ENCODE measurements at regions not wholly inside any gene's neighbourhood (a gene's known extent, or its start where the extent isn't known, plus 50 kb on each side); places are given as distances from the start of the nearest gene placed in this dataset.

DNA sequence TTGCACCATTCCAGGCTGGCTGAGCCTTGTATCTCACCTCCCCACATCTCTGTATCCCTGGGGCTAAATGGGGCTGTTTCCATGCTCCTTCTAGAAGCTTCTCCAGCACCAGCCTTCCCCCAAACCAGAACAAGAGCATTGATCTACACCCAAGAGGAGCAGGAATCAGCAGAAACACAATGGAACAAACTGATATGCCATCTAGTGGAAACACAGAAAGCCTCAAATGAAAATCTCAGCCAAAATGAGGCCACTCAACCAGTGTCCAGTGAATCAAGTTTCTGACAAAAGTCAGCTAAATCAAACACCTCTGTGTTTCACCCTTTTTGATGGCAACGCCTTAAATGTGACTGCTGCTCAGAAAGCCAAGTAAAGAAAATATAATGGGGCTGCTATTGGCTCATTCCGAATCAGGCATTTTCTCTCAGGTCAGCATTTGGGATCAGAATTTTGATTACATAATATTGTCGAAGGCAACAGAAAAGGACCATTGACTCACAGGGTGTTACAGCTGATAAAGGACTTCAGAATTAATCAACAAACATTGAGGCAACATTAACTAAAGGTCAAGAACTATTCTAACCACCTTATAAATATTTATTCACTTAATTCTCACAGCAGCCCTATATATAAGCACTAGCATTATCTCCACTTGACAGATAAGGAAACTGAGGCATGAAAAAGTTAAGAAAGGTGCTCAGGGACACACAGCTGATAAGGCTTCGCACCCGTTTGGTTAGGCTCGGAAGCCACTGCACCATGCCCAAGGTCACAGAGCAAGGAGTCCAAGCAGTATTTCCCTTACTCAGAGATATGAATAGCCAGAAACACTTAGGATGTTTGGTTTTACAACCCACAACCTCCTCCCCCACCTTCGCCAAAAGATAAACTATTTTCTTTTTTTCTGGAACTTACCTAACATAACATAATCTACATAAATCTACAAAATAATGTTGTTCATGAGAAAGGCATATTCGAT is 85.8 kb upstream of the KCNJ15 start:
- no peaks in the 10 kb centered on the region for H3K9me3 Mint-ChIP-seq
- H3K4me3 Mint-ChIP-seq = no peak overlapping the region
- no peaks in the 10 kb centered on the region for H3K4me1 Mint-ChIP-seq
- H3K27me3 Mint-ChIP-seq = peaks cover 3% of the 10 kb centered on the region
- DNase-seq = no peak
- no peak for ATAC-seq
- H3K27ac Mint-ChIP-seq = no peak overlapping the region
- no peaks in the 10 kb centered on the region for H3K36me3 Mint-ChIP-seq (ENCODE audit: low read depth)

DNA sequence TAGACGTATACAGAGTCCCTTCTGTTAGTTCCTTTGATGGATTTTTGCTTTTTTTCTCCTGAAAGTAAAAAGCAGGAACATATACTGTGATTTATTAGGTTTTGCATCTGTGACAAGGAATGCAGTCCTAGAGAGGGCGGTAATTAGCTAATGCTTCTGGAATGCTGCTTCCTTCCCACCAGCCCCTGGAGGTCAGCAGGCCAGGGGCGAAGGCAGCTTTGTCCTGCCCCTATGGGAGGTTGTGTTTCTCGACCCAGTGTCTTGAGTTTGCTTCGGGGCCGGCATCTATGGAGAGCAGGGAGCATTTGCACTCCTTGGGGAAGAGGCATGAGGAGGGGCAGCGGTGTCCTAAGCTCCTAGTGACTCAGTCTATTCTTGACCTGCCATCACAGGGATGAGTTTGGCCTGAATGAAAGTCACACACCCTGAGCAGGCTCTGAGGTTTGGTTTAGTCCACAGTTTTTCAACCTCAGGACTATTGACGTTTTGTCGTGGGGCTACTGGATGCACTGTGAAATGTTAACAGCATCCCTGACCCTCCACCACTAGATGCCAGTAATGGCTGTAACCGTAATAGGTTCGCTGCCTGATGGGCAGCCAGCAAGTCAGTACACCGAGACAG is 85.0 kb upstream of the KCNJ15 start:
- Mint-ChIP-seq H3K27me3 (peaks cover 3% of the 10 kb centered on the region), H3K4me3 (no peak overlapping the region), H3K27ac (no peak overlapping the region), H3K9me3 (no peaks in the 10 kb centered on the region), H3K4me1 (no peaks in the 10 kb centered on the region), H3K36me3 (ENCODE audit: low read depth) (no peaks in the 10 kb centered on the region)
- DNase-seq (no peak), ATAC-seq (no peak)

DNA sequence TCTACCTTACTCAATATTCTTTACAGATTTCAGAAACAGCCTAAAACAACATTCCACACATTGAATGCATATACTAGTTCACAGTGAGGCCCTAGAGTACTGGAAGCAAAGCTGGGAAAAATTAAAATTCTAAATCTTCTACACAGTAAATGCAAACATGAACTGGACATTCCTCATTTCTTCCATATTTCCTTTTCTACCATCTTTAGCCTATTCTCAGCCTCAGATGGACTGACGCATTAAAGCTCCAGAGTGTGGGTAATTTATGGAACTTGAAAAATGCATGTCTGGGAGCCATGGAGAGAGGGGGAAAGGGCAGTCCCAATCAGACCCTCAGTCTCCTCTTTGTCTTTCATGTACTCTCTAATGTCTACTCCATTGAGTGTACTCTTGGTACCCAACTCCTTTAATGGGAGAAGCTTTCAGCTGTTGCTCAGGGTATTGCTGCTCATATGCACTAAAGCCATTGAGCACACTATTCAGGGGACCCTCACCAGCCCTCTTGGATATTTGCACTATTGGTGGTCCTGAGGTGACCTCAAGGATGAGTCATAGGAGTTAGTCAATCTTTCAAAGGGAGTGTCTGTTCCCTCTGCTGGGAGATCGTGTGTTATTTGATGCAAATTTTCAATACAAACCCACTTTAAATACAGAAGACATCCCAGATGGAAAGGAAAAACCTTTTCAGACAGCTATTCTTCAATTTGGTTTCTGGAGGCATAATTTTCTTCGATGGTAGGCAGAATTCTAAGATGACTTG is 83.3 kb upstream of the KCNJ15 start:
- DNase-seq (no peak), ATAC-seq (no peak)
- H3K36me3 Mint-ChIP-seq (ENCODE audit: low read depth) = no peaks in the 10 kb centered on the region
- peaks cover 3% of the 10 kb centered on the region for H3K27me3 Mint-ChIP-seq
- no peaks in the 10 kb centered on the region for H3K9me3 Mint-ChIP-seq
- no peaks in the 10 kb centered on the region for H3K4me1 Mint-ChIP-seq
- H3K27ac Mint-ChIP-seq = no peak overlapping the region
- no peak overlapping the region for H3K4me3 Mint-ChIP-seq

DNA sequence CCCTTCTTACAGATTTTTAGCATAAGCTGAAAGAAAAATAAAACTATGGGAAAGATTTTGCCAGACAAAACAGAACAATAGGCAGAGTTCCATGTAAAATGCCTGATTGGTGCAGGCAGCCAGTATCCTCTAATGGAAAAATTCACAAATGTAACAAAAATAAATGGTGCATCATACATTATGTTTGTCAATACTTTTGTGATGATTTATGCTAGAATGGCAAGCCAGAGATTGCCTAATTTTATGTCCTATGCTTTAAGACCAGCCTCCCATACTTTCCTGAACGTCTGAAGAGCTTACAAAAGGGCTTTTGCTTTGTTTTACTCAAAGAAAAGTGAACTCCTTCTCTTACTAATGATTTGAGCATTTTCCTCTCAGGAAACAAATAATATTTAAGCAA is 81.5 kb upstream of the KCNJ15 start:
- Mint-ChIP-seq H3K27me3 (peaks cover 5% of the 10 kb centered on the region), H3K4me3 (no peak overlapping the region), H3K27ac (no peak overlapping the region), H3K9me3 (no peaks in the 10 kb centered on the region), H3K4me1 (no peaks in the 10 kb centered on the region), H3K36me3 (ENCODE audit: low read depth) (no peaks in the 10 kb centered on the region)
- ATAC-seq (no peak), DNase-seq (no peak)

DNA sequence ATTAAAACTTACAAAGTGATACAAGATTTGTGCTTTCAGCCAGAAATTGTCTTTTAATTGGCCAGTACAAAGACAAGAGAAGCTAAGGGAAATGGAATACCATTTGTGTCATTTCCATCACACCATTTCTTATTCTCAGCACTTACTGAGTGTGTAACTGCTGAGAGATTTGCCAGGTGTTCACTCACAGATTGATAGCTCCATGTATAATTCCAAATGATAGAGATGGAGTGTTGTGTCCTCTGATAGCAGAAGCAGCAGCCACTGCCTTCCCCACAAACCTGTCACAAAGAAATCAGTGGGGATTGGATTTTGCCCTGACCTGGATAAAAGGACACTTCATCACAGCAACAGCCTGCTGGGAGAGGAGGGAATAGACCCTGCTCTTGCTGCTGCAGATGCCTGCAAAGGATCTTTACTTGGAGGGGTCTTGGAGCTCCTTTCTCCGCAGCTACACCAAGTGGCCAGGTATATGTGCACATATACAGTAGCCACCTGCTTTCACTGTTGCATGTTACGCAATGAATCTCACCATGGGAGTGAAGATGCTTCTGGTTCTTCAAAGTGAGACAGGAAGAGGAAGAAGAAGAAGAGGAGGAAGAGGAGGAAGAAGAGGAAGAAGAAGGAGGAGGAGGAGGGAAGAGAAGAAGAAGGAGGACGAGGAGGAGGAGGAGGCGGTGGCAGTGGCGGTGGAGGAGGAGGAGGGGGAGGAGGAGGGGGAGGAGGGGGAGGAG is 78.7 kb upstream of the KCNJ15 start:
- Mint-ChIP-seq H3K27me3 (peaks cover 10% of the 10 kb centered on the region), H3K4me3 (no peak overlapping the region), H3K36me3 (ENCODE audit: low read depth) (no peaks in the 10 kb centered on the region), H3K27ac (no peak overlapping the region), H3K4me1 (no peaks in the 10 kb centered on the region), H3K9me3 (no peaks in the 10 kb centered on the region)
- DNase-seq (no peak), ATAC-seq (no peak)

DNA sequence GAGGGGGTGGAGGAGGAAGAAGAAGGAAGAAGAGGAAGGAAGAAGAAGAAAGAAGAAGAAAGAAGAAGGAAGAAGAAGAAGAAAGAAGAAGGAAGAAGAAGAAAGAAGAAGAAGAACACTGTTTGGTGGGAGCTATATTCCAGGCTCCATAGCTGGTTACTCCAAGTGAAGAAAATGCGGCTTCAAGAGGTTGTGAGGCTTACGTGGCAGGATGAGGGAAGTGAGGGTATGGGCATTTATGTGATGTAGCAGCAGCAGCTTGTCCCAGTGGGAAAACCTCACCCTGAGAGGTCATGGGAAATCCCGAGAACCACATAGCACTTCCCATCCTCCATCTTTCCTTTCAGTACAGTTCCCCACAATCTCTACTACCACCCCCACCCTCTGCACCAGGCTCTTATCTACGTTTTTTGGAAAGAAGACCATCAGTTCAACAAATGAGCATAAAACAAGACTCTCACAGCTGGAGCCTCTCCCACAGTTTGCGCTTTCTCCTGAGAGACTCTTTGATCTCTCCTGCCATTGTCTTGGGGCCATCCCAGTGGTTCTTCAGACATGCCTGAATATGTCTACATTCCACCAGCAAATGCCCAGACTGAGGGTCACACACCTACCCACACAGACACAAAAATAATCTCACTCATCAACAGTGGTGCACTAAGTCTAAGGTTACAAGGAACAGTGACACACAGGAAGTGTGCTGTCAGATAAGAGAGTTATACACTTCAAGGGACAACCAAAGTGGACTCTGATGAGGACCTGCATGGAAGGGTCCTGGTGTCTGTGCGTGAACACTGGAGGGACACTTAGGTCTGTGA is 77.9 kb upstream of the KCNJ15 start:
- DNase-seq (no peak), ATAC-seq (no peak)
- Mint-ChIP-seq H3K27ac (no peak overlapping the region), H3K4me1 (no peaks in the 10 kb centered on the region), H3K4me3 (no peak overlapping the region), H3K9me3 (no peaks in the 10 kb centered on the region), H3K36me3 (ENCODE audit: low read depth) (no peaks in the 10 kb centered on the region), H3K27me3 (peaks cover 10% of the 10 kb centered on the region)

DNA sequence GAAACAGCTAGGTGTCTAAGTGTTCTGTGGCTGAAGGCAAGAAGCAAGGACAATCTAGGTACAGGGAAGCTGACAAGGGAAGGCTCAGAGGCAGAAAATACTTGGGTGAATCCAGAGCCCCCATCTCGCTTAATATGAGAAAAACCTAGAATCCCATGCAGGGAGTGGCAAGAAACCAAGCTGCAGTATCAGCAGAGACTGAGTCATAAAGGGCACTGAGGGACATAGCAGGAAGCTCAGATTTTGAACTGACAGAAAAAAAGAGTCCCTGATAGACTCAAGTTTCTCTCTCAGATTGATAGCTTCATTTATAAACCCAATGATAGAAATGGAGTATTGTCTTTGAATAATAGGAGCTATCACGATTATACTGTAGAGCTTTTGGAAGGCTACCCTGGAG is 77.3 kb upstream of the KCNJ15 start:
- DNase-seq (no peak), ATAC-seq (no peak)
- Mint-ChIP-seq H3K27ac (no peak overlapping the region), H3K27me3 (peaks cover 10% of the 10 kb centered on the region), H3K4me1 (no peaks in the 10 kb centered on the region), H3K9me3 (no peaks in the 10 kb centered on the region), H3K4me3 (no peak overlapping the region), H3K36me3 (ENCODE audit: low read depth) (no peaks in the 10 kb centered on the region)

DNA sequence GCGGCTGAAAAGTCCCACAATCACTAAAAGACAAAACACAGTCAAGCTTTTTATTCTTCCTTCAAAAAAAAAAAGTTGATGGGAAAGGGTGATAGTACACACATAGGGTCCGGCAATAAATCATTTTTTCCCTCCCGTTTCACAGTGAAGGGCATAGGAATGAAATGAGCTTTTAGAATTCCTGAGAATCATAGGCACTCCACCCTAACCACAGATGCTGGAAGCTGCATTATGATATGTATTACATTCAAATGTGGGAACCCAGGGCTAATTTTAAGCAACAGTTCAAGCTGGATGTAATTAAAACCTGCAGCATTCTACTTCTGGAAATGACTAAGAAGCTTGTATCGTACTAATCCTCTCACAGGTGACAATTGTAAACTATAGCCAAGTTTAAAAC is 75.7 kb upstream of the KCNJ15 start:
- H3K36me3 Mint-ChIP-seq (ENCODE audit: low read depth) = no peaks in the 10 kb centered on the region

DNA sequence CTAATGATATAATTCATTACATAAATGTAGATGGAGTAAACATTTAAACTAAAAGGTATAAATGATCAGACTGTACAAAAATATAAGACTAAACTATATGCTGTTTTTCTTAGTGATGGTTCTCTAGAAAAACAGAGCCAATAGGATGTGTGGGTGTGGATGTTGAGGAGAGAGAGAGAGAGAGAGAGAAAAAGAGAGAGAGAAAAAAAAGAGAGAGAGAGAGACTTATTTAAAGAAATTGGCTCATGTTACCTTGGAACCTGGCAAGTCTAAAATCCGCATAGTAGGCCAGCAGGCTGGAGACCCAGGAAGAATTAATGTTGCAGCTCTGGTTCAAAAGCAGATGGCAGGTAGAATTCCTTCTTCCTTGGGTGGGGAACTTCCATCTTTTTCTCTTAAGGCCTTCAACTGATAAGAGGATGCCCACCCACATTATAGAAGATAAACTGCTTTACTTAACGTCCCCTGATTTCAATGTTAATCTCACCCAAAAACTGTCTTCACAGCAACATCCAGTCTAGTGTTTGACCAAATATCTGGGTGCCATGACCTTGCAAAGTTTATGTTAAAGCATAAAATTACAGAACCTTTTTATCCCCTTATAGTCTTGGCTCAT is 74.3 kb upstream of the KCNJ15 start:
- ATAC-seq (no peak), DNase-seq (no peak)
- Mint-ChIP-seq H3K27ac (no peak overlapping the region), H3K36me3 (ENCODE audit: low read depth) (no peaks in the 10 kb centered on the region), H3K4me3 (no peak overlapping the region), H3K4me1 (no peaks in the 10 kb centered on the region), H3K9me3 (peaks cover 5% of the 10 kb centered on the region), H3K27me3 (peaks cover 9% of the 10 kb centered on the region)

More for the DNA sequence above, 75.7 kb upstream of the KCNJ15 start:
- Mint-ChIP-seq H3K27ac (no peak overlapping the region), H3K9me3 (peaks cover 5% of the 10 kb centered on the region), H3K4me1 (no peaks in the 10 kb centered on the region), H3K4me3 (no peak overlapping the region), H3K27me3 (peaks cover 9% of the 10 kb centered on the region)
- DNase-seq (no peak), ATAC-seq (no peak)

DNA sequence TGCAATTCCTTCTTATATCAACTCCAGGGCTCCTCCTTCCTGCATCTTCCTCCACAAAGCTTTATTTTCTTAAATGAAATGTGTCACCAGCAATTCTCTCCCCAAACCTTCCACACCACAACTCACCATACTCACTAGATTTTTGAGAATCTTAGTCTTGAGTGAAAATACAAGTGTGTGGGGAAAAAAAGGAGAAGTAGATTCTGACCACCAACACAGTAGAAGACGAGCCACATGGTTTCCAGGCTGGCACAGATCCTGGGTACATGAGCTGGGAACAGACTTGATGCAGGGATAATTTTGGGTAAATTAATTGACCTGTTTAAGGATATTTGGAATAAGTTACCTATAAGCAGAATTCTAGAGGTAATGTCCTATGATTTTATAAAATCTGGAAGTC is 72.8 kb upstream of the KCNJ15 start:
- H3K4me1 Mint-ChIP-seq = no peaks in the 10 kb centered on the region
- no peak overlapping the region for H3K4me3 Mint-ChIP-seq
- no peak overlapping the region for H3K27ac Mint-ChIP-seq
- no peak for DNase-seq
- H3K9me3 Mint-ChIP-seq = peaks cover 5% of the 10 kb centered on the region
- H3K27me3 Mint-ChIP-seq = peaks cover 9% of the 10 kb centered on the region
- H3K36me3 Mint-ChIP-seq (ENCODE audit: low read depth) = no peaks in the 10 kb centered on the region
- no peak for ATAC-seq

DNA sequence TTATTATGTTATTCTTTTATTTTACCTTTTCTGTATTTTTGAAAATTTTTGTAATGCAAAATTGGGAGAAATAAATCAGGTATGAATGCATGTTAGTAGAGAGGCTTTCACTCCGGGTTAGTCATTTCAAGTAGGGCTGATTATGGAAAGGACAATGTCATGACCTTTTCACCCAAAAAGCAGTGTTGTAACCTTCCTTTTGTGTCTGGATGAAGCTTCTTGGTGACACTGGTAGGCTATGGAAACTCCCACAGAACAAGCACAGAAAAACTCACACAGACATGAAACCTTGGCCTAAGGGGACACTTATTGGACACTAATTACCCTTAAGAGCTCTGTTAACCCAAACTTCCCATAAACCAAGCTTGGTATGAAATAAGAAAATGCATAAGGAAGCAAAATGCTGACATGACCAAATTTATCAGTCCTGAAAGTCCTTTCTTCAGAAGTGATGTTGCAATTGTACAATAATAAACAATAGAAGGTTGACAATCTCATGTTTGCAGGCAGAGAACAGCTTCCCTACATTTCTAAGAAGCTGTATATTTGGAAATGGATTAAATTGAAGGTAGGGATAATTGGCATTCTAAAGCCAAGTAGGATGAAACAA is 70.0 kb upstream of the KCNJ15 start:
- Mint-ChIP-seq H3K4me3 (no peak overlapping the region), H3K27me3 (peaks cover 4% of the 10 kb centered on the region), H3K27ac (no peak overlapping the region), H3K36me3 (ENCODE audit: low read depth) (no peaks in the 10 kb centered on the region), H3K9me3 (peaks cover 5% of the 10 kb centered on the region), H3K4me1 (no peaks in the 10 kb centered on the region)
- no peak for ATAC-seq
- DNase-seq = no peak

DNA sequence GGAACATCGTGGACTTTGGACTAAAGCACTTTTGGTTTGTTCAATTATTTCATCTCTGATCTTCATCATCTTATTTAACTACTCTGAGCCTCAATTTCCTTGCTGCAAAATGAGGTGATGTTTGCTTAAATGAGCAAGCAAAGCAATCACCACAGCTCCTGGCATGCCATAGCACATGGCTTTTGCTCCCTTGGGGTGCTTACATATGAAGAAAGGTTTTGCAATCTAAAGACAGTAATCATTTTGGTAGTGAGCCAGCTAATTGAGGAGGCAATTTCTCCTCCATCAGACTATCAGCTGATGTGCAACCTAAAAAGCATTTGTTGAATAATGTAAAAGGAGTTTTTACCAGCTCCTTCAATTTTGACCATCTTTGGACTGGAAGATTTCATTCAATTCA is 68.8 kb upstream of the KCNJ15 start:
- DNase-seq (no peak), ATAC-seq (no peak)
- Mint-ChIP-seq H3K36me3 (ENCODE audit: low read depth) (no peaks in the 10 kb centered on the region), H3K9me3 (peaks cover 5% of the 10 kb centered on the region), H3K27ac (no peak overlapping the region), H3K27me3 (peaks cover 2% of the 10 kb centered on the region), H3K4me3 (no peak overlapping the region), H3K4me1 (no peaks in the 10 kb centered on the region)

DNA sequence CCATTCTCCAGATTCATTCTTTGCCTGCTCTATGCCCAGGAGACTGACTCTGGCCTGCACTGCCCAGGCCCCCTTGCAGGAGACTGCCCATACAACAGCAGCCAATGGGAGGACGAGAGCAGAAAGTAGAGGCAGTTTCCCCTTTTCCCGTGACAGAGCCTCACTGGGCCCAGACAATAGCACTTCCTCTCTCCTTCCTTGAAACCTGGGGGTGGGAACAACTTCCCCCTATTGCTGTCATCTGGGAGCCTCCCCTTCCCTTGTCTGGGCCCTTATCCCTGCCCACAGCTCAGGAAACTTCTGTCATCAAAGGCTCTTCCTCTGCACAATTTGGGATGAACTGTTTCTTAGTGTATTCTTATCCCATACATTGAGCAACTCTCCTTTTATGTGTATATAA is 60.8 kb upstream of the KCNJ15 start:
- Mint-ChIP-seq H3K4me1 (no peaks in the 10 kb centered on the region), H3K36me3 (ENCODE audit: low read depth) (no peaks in the 10 kb centered on the region), H3K9me3 (peaks cover 7% of the 10 kb centered on the region), H3K27ac (no peak overlapping the region), H3K4me3 (no peak overlapping the region), H3K27me3 (peaks cover 9% of the 10 kb centered on the region)
- ATAC-seq (no peak), DNase-seq (no peak)

All from activated naive CD8-positive, alpha-beta T cell treated with anti-CD3 and anti-CD28 coated beads, Interleukin-2, amount 50 U/mL, for 24 hours (primary cell).